HEK293 (cell line): ENCODE measurements at regions not wholly inside any gene's neighbourhood (a gene's known extent, or its start where the extent isn't known, plus 50 kb on each side); places are given as distances from the start of the nearest gene placed in this dataset.

Experiments used
- ZNF747 ChIP-seq: fragments of 450-650 bp; formaldehyde crosslinking; IDR thresholded peaks from 2 replicates; pipeline ENCODE4 v1.5.1; 2016; ENCODE audit warnings: missing biosample characterization, missing genetic modification characterization
- TF ChIP-seq, protein P1 (sequence below): fragments of 450-650 bp; formaldehyde crosslinking; IDR thresholded peaks from 2 replicates; pipeline ENCODE4 v1.5.1; 2016; ENCODE audit warnings: missing biosample characterization, missing genetic modification characterization
- TF ChIP-seq, protein P2 (sequence below): fragments of 450-650 bp; formaldehyde crosslinking; IDR thresholded peaks from 2 replicates; pipeline ENCODE4 v1.5.1; 2017; ENCODE audit warnings: missing biosample characterization, missing genetic modification characterization

DNA sequence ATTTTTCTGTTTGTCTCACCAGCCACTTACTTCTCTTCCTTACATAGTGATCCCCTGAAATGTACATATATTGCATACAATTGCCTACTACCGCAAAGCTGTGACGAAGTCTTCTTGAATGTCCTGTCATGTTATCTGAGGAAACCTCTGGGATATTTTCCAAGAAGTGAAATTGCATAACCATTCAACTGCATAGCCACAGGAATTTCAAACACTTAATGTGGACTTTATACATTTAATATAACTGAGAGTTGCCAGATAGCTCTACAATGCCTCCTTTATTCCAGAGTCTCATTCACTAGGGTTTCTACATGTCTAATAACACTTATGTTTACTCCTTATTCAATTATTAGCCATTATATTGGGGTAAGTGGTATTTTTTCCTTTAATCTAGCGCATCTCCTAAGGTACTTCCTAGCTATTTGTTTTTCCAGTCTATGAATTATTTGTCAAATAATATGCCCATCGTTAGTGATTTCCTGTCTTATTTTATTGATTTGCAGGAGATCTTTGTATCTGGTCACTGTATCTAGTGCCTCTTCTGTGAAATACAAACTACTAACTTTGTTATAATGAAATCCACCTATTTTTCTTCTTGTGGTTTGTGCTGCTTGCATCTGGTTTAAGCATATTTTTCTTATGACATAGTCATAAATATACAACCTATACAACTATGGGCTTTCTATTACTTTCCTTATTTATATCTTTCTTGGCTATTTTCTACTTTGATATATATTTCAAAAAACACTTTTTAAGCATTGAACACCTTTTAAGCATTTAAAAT lies 69.2 kb upstream of the GRID2 start:
- TF ChIP-seq, protein P1, sequence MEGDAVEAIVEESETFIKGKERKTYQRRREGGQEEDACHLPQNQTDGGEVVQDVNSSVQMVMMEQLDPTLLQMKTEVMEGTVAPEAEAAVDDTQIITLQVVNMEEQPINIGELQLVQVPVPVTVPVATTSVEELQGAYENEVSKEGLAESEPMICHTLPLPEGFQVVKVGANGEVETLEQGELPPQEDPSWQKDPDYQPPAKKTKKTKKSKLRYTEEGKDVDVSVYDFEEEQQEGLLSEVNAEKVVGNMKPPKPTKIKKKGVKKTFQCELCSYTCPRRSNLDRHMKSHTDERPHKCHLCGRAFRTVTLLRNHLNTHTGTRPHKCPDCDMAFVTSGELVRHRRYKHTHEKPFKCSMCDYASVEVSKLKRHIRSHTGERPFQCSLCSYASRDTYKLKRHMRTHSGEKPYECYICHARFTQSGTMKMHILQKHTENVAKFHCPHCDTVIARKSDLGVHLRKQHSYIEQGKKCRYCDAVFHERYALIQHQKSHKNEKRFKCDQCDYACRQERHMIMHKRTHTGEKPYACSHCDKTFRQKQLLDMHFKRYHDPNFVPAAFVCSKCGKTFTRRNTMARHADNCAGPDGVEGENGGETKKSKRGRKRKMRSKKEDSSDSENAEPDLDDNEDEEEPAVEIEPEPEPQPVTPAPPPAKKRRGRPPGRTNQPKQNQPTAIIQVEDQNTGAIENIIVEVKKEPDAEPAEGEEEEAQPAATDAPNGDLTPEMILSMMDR (tag by site-specific recombination) = no peak
- no peak for TF ChIP-seq ZNF747 (tag by site-specific recombination)
- TF ChIP-seq, protein P2, sequence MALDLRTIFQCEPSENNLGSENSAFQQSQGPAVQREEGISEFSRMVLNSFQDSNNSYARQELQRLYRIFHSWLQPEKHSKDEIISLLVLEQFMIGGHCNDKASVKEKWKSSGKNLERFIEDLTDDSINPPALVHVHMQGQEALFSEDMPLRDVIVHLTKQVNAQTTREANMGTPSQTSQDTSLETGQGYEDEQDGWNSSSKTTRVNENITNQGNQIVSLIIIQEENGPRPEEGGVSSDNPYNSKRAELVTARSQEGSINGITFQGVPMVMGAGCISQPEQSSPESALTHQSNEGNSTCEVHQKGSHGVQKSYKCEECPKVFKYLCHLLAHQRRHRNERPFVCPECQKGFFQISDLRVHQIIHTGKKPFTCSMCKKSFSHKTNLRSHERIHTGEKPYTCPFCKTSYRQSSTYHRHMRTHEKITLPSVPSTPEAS (tag by site-specific recombination) = no peak
